Prostate gland (tissue), 2 donors: ENCODE measurements at regions not wholly inside any gene's neighbourhood (a gene's known extent, or its start where the extent isn't known, plus 50 kb on each side); places are given as distances from the start of the nearest gene placed in this dataset.

Source experiments
- DNase-seq: peaks from one replicate; pipeline ENCODE4 v3.0.0-alpha.2; 2019; ENCODE audit warnings: low spot score
- H3K27ac ChIP-seq, 2 donors: fragments of 200-600 bp; sonication (generic); 2 replicates each; pipeline ENCODE4 v1.5.1; 2017 to 2019
- H3K27me3 ChIP-seq: fragments of 200-600 bp; sonication (generic); replicated peaks from 2 replicates; pipeline ENCODE4 v1.5.1; 2019; ENCODE audit not compliant: insufficient read depth
- H3K36me3 ChIP-seq, 2 donors: fragments of 200-600 bp; sonication (generic); 1 replicate in 1 of 2; 2 replicates in 1 of 2; pipeline versions ENCODE4 v1.5.1 to v1.8.1; 2017 to 2019
- H3K4me1 ChIP-seq: fragments of 200-600 bp; sonication (generic); replicated peaks from 2 replicates; pipeline ENCODE4 v1.5.1; 2019
- H3K4me3 ChIP-seq, 2 donors: fragments of 200-600 bp; sonication (generic); 2 replicates each; pipeline ENCODE4 v1.5.1; 2017 to 2019
- H3K9me3 ChIP-seq: fragments of 200-600 bp; sonication (generic); 2 replicates; pipeline ENCODE4 v1.5.1; 2017
- POLR2A ChIP-seq: fragments of 450-650 bp; IDR thresholded peaks from one replicate; pipeline ENCODE4 v1.6.1; 2016; ENCODE audit warnings: antibody characterized with exemption, mild to moderate bottlenecking
- POLR2AphosphoS5 ChIP-seq: sonication (generic); formaldehyde crosslinking; IDR thresholded peaks from one replicate; pipeline ENCODE4 v1.6.1; 2017; ENCODE audit warnings: antibody characterized with exemption
- WGBS: methylation state at CpG from one replicate; pipeline ENCODE4 v1.1.5; 2018; 5-methylcytosine and 5-hydroxymethylcytosine counted together
- intact Hi-C: fragments of 100-400 bp; cut with DNase I; formaldehyde crosslinking; loops from one replicate; pipeline ENCODE4 v1.14.2; 2022
- TF ChIP-seq, protein P1 (sequence below), 4 experiments: fragments of 200-600 bp in 2 of 4; fragments of 450-650 bp in 2 of 4; sonication (generic) in 2 of 4; IDR thresholded peaks; 1 replicate in 3 of 4; 2 replicates in 1 of 4; pipeline ENCODE4 v1.5.1; 2016 to 2019; ENCODE audit warnings: antibody characterized with exemption in 4 of 4, mild to moderate bottlenecking in 2 of 4, moderate library complexity in 2 of 4

- Histone ChIP-seq H3K36me3 (no peaks in the 10 kb centered on the region), H3K4me1 (no peaks in the 10 kb centered on the region), H3K27me3 (no peaks in the 10 kb centered on the region), H3K4me3 (no peak overlapping the region), H3K27ac (no peak overlapping the region), H3K9me3 (no peaks in the 10 kb centered on the region)
- TF ChIP-seq POLR2A, result no peak
- intact Hi-C loops, result no loop called here
- 76% methylated on average over 3 of the region's 3 CpGs for WGBS
- no peak for DNase-seq
These were observed 212.9 kb upstream of the ARPP21 start for GRCh38 chr3:35426366-35426958.

DNA sequence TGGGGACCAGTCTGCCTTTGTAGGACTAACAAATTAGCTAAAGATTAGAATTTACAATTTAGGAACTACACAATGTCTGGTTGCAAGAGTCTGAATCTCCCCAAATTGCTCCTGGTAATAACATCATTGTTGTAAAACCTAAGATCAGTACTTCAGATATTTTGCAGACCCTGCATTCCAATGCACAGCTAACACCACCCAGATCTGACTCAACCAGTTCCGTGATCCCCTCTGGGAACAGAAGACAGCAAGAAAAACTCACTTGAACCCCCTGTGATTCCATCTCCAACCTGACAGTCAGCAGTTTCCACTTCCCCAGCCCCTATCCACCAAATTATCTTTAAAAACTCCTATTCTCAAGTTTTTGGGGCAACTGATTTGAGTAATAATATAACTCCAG, 201.9 kb upstream of the ARPP21 start:
- Histone ChIP-seq H3K27ac (no peak overlapping the region), H3K4me3 (no peak overlapping the region), H3K27me3 (no peaks in the 10 kb centered on the region), H3K4me1 (no peaks in the 10 kb centered on the region), H3K9me3 (no peaks in the 10 kb centered on the region), H3K36me3 (no peaks in the 10 kb centered on the region)
- WGBS, result 63% methylated on average over 1 of the region's 1 CpG
- no peak for DNase-seq
- TF ChIP-seq POLR2AphosphoS5, result no peak
- intact Hi-C loops, result no loop called here

- Histone ChIP-seq H3K4me3 (no peak overlapping the region), H3K27me3 (no peaks in the 10 kb centered on the region), H3K36me3 (no peaks in the 10 kb centered on the region), H3K27ac (no peak overlapping the region), H3K9me3 (no peaks in the 10 kb centered on the region), H3K4me1 (no peaks in the 10 kb centered on the region)
- TF ChIP-seq, protein P1, sequence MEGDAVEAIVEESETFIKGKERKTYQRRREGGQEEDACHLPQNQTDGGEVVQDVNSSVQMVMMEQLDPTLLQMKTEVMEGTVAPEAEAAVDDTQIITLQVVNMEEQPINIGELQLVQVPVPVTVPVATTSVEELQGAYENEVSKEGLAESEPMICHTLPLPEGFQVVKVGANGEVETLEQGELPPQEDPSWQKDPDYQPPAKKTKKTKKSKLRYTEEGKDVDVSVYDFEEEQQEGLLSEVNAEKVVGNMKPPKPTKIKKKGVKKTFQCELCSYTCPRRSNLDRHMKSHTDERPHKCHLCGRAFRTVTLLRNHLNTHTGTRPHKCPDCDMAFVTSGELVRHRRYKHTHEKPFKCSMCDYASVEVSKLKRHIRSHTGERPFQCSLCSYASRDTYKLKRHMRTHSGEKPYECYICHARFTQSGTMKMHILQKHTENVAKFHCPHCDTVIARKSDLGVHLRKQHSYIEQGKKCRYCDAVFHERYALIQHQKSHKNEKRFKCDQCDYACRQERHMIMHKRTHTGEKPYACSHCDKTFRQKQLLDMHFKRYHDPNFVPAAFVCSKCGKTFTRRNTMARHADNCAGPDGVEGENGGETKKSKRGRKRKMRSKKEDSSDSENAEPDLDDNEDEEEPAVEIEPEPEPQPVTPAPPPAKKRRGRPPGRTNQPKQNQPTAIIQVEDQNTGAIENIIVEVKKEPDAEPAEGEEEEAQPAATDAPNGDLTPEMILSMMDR (IDR thresholded peaks at IDR 0.05), result no peak
- no peak for TF ChIP-seq POLR2A
- TF ChIP-seq POLR2AphosphoS5, result no peak
- no peak for DNase-seq
- intact Hi-C loops, result no loop called here
- WGBS, result 21% methylated on average over 1 of the region's 1 CpG
These were observed 201.2 kb upstream of the ARPP21 start for GRCh38 chr3:35438101-35438500.

DNA sequence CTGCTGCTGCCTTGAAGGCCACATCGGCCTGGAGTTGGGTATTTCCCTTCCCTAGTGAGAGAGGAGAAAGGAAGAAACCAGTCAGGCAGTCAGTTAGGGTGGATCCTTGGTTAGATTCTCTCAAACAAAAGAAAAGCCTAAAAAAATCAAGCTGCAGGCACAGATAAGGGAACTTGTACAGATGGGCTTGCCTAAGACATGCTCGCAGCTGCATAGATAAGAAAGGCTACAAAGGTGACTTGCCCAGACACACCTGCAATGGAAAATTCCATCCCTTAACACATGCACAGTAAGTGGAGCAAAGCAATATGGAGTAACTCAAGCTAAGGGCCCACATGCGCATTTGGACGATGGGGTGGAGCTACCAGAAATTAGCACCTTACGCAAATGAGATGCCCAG, 199.7 kb upstream of the ARPP21 start:
- intact Hi-C loops, result no loop called here
- no peaks in the 10 kb centered on the region for H3K36me3 ChIP-seq
- no peak for DNase-seq
- H3K9me3 ChIP-seq, result no peaks in the 10 kb centered on the region
- 91% methylated on average over 5 of the region's 5 CpGs for WGBS
- no peak overlapping the region for H3K4me3 ChIP-seq
- no peaks in the 10 kb centered on the region for H3K4me1 ChIP-seq
- H3K27me3 ChIP-seq, result no peaks in the 10 kb centered on the region
- no peak overlapping the region for H3K27ac ChIP-seq
- TF ChIP-seq, protein P1 (IDR thresholded peaks at IDR 0.05), result no peak
- TF ChIP-seq POLR2A, result no peak
- TF ChIP-seq POLR2AphosphoS5, result no peak

- Histone ChIP-seq H3K27ac (no peak overlapping the region), H3K36me3 (no peaks in the 10 kb centered on the region), H3K9me3 (no peaks in the 10 kb centered on the region), H3K27me3 (no peaks in the 10 kb centered on the region), H3K4me3 (no peak overlapping the region), H3K4me1 (no peaks in the 10 kb centered on the region)
- intact Hi-C loops, result no loop called here
- DNase-seq, result no peak
- TF ChIP-seq POLR2A (no peak), POLR2AphosphoS5 (no peak)
- TF ChIP-seq, protein P1 (IDR thresholded peaks at IDR 0.05), result no peak
These were observed 198.5 kb upstream of the ARPP21 start for GRCh38 chr3:35440826-35441225.

DNA sequence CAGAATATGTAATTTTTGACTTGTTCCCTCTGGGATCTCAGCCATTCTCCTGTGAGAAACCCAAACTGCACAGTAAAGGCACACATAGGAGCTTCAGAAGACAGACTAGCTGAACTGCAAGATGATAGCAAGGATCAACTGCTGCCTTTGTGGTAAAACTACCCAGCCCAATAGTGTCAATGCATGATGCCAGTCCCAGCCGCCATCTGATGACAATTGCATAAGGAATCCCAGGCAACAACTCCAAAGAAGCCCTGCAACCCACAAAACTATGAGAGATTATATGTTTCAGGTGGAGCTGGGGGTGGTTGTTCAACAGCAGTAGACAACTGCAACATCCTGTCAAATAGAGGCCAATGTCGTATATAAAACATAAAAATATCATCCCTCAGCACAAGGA, 192.4 kb upstream of the ARPP21 start:
- DNase-seq, result no peak
- Histone ChIP-seq H3K27ac (no peak overlapping the region), H3K9me3 (no peaks in the 10 kb centered on the region), H3K4me1 (no peaks in the 10 kb centered on the region), H3K27me3 (no peaks in the 10 kb centered on the region), H3K36me3 (no peaks in the 10 kb centered on the region), H3K4me3 (no peak overlapping the region)
- intact Hi-C loops, result no loop called here
- TF ChIP-seq POLR2AphosphoS5 (no peak), POLR2A (no peak)
- TF ChIP-seq, protein P1 (IDR thresholded peaks at IDR 0.05), result no peak
- WGBS, result 89% methylated on average over 2 of the region's 2 CpGs
